ENCODE measurements at regions not wholly inside any gene's neighbourhood (a gene's known extent, or its start where the extent isn't known, plus 50 kb on each side); places are given as distances from the start of the nearest gene placed in this dataset.

DNA sequence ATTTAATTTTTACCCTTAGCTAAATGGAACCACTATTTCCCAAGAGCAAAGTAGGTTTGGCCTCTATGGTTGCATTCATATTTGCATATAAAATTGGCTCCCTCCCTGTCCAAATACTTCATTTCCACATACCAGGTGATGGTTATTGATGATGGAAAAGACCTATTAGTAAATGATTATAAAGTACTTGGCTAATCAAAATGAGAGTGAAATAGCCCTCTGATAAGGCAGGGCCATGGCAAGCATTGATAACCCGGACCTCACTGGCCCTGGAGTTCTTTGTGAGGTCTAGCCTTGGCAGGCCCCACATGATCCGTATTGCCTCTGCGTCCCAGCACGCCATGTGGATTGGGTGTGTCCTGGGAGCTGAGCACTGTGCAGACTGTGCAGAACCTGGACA, 201.1 kb upstream of the GATA6 start (continued):
- TF ChIP-seq, protein P1, sequence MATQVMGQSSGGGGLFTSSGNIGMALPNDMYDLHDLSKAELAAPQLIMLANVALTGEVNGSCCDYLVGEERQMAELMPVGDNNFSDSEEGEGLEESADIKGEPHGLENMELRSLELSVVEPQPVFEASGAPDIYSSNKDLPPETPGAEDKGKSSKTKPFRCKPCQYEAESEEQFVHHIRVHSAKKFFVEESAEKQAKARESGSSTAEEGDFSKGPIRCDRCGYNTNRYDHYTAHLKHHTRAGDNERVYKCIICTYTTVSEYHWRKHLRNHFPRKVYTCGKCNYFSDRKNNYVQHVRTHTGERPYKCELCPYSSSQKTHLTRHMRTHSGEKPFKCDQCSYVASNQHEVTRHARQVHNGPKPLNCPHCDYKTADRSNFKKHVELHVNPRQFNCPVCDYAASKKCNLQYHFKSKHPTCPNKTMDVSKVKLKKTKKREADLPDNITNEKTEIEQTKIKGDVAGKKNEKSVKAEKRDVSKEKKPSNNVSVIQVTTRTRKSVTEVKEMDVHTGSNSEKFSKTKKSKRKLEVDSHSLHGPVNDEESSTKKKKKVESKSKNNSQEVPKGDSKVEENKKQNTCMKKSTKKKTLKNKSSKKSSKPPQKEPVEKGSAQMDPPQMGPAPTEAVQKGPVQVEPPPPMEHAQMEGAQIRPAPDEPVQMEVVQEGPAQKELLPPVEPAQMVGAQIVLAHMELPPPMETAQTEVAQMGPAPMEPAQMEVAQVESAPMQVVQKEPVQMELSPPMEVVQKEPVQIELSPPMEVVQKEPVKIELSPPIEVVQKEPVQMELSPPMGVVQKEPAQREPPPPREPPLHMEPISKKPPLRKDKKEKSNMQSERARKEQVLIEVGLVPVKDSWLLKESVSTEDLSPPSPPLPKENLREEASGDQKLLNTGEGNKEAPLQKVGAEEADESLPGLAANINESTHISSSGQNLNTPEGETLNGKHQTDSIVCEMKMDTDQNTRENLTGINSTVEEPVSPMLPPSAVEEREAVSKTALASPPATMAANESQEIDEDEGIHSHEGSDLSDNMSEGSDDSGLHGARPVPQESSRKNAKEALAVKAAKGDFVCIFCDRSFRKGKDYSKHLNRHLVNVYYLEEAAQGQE (IDR thresholded peaks at IDR 0.05; ENCODE audit: low read depth, low read length): no peak
- TF ChIP-seq YY1 (IDR thresholded peaks at IDR 0.05; ENCODE audit: low read depth, low read length) (no peak), JUNB (IDR thresholded peaks at IDR 0.05) (no peak), NBN (IDR thresholded peaks at IDR 0.05) (no peak)
- TF ChIP-seq, protein P2, sequence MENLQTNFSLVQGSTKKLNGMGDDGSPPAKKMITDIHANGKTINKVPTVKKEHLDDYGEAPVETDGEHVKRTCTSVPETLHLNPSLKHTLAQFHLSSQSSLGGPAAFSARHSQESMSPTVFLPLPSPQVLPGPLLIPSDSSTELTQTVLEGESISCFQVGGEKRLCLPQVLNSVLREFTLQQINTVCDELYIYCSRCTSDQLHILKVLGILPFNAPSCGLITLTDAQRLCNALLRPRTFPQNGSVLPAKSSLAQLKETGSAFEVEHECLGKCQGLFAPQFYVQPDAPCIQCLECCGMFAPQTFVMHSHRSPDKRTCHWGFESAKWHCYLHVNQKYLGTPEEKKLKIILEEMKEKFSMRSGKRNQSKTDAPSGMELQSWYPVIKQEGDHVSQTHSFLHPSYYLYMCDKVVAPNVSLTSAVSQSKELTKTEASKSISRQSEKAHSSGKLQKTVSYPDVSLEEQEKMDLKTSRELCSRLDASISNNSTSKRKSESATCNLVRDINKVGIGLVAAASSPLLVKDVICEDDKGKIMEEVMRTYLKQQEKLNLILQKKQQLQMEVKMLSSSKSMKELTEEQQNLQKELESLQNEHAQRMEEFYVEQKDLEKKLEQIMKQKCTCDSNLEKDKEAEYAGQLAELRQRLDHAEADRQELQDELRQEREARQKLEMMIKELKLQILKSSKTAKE (IDR thresholded peaks at IDR 0.05; ENCODE audit: low read depth, poor library complexity, severe bottlenecking): no peak
- TF ChIP-seq, protein P3, sequence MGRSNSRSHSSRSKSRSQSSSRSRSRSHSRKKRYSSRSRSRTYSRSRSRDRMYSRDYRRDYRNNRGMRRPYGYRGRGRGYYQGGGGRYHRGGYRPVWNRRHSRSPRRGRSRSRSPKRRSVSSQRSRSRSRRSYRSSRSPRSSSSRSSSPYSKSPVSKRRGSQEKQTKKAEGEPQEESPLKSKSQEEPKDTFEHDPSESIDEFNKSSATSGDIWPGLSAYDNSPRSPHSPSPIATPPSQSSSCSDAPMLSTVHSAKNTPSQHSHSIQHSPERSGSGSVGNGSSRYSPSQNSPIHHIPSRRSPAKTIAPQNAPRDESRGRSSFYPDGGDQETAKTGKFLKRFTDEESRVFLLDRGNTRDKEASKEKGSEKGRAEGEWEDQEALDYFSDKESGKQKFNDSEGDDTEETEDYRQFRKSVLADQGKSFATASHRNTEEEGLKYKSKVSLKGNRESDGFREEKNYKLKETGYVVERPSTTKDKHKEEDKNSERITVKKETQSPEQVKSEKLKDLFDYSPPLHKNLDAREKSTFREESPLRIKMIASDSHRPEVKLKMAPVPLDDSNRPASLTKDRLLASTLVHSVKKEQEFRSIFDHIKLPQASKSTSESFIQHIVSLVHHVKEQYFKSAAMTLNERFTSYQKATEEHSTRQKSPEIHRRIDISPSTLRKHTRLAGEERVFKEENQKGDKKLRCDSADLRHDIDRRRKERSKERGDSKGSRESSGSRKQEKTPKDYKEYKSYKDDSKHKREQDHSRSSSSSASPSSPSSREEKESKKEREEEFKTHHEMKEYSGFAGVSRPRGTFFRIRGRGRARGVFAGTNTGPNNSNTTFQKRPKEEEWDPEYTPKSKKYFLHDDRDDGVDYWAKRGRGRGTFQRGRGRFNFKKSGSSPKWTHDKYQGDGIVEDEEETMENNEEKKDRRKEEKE (IDR thresholded peaks at IDR 0.05): no peak
- TF ChIP-seq, protein P4, sequence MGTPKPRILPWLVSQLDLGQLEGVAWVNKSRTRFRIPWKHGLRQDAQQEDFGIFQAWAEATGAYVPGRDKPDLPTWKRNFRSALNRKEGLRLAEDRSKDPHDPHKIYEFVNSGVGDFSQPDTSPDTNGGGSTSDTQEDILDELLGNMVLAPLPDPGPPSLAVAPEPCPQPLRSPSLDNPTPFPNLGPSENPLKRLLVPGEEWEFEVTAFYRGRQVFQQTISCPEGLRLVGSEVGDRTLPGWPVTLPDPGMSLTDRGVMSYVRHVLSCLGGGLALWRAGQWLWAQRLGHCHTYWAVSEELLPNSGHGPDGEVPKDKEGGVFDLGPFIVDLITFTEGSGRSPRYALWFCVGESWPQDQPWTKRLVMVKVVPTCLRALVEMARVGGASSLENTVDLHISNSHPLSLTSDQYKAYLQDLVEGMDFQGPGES (IDR thresholded peaks at IDR 0.05): no peak
